ENCODE measurements at regions not wholly inside any gene's neighbourhood (a gene's known extent, or its start where the extent isn't known, plus 50 kb on each side); places are given as distances from the start of the nearest gene placed in this dataset.
A peak's percentile ranks its signal among the peaks of the same experiment; 100 is the strongest.

DNA sequence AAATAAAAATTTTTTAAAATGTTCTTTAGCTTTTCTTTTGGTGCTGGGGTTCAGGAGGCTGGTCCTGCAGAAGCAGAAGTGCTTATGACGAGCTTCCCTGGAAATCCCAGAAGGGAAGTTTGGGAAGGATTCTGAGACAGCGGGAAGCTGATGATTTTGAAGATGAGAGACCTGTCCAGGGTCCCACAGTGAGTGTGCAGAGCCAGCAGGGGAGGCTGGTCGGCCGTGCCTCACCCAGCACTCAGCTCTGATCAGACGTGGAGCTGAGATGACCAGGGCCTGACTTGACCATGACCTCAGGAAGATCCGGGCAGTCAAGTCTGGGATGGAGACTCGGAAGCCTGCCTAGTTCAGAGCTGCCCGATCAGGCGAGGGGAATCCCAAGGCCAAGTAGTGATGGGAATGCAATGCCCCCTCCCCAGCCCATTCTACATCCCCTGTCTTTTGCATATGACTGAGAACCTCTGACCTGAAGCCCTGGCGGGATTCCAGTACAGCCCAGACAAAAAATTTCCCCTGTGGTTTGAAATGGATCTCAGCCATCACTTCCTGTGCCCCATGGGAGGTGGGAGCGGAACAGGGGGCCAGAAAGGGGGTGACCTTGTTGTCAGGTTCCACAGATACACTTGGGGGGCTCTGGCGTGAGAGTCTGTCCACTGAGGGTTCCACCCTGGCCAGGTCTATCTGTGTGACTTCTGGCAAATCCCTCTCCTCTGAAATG is 96.8 kb upstream of the RUNX3 start:
- no peaks in the 10 kb centered on the region for H3K9me3 ChIP-seq (ENCODE audit: control insufficient read depth, insufficient read depth, low read length)
- no peak for DNase-seq (ENCODE audit: low read depth, low spot score)
- TF ChIP-seq CTCF (IDR thresholded peaks at IDR 0.05; ENCODE audit: low read depth, low read length), result no peak
- ChIA-PET POLR2A (no interaction called here), CTCF (interaction anchor here (1.2 to 2.6 kb wide), 2 partner anchors 10 to 94 kb away, joined by 3 to 17 read pairs; no protein-coding TSS in a partner anchor)
- peaks cover 23% of the 10 kb centered on the region for H3K27me3 ChIP-seq (ENCODE audit: control insufficient read depth, insufficient read depth, low read length)
- no peak overlapping the region for H3K4me3 ChIP-seq (ENCODE audit: low read depth, low read length)
- no peak overlapping the region for H3K27ac ChIP-seq (ENCODE audit: low read depth, low read length)

GRCh38 chr1:25026304-25026703 is 96.2 kb upstream of the RUNX3 start:
- no peaks in the 10 kb centered on the region for H3K9me3 ChIP-seq (ENCODE audit: control insufficient read depth, insufficient read depth, low read length)

GRCh38 chr1:25024615-25025350 is 94.7 kb upstream of the RUNX3 start:
- DNase-seq (ENCODE audit: low read depth, low spot score), result no peak
- POLR2A ChIA-PET, result no interaction called here
- Histone ChIP-seq H3K9me3 (ENCODE audit: control insufficient read depth, insufficient read depth, low read length) (no peaks in the 10 kb centered on the region; the same call in 1 of the 2 replicates), H3K27me3 (ENCODE audit: control insufficient read depth, insufficient read depth, low read length) (peaks cover 19% of the 10 kb centered on the region), H3K4me3 (ENCODE audit: low read depth, low read length) (no peak overlapping the region), H3K27ac (ENCODE audit: low read depth, low read length) (no peak overlapping the region)
- CTCF ChIA-PET, result no interaction called here
- TF ChIP-seq CTCF (IDR thresholded peaks at IDR 0.05; ENCODE audit: low read depth, low read length), result no peak

More at GRCh38 chr1:25026304-25026703, 96.2 kb upstream of the RUNX3 start:
- POLR2A ChIA-PET, result no interaction called here
- DNase-seq (ENCODE audit: low read depth, low spot score), result no peak
- CTCF ChIA-PET, result interaction anchor here (1.2 to 2.6 kb wide), 2 partner anchors 11 to 93 kb away, joined by 3 to 17 read pairs; no protein-coding TSS in a partner anchor
- H3K4me3 ChIP-seq (ENCODE audit: low read depth, low read length), result no peak overlapping the region
- TF ChIP-seq CTCF (IDR thresholded peaks at IDR 0.05; ENCODE audit: low read depth, low read length), result no peak
- H3K27me3 ChIP-seq (ENCODE audit: control insufficient read depth, insufficient read depth, low read length), result peaks cover 22% of the 10 kb centered on the region
- H3K27ac ChIP-seq (ENCODE audit: low read depth, low read length), result no peak overlapping the region

DNA sequence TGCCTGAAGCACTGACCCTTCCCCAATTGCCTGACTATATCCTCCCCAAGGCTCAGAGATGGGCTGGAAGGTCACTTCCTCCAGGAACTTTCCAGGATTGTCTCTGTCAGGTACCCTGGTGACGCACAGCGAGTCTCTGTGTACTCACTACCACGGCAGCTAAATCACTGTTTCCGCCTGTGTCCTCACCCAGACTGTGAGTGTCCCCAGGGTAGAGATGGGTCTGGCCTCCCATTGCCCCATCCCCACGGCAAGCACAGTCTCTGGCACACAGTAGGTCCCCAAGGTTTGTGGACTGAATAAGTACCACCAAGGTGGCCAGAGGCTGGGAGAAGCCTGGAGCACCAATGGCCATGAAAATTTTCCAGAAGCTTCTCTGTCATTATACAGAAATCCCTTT is 93.8 kb upstream of the RUNX3 start:
- Histone ChIP-seq H3K27ac (ENCODE audit: low read depth, low read length) (no peak overlapping the region), H3K9me3 (ENCODE audit: control insufficient read depth, insufficient read depth, low read length) (no peaks in the 10 kb centered on the region; the same call in 1 of the 2 replicates), H3K27me3 (ENCODE audit: control insufficient read depth, insufficient read depth, low read length) (peaks cover 15% of the 10 kb centered on the region), H3K4me3 (ENCODE audit: low read depth, low read length) (no peak overlapping the region)
- DNase-seq (ENCODE audit: low read depth, low spot score), result no peak
- no peak for TF ChIP-seq CTCF (IDR thresholded peaks at IDR 0.05; ENCODE audit: low read depth, low read length)
- POLR2A ChIA-PET, result no interaction called here
- CTCF ChIA-PET, result no interaction called here

DNA sequence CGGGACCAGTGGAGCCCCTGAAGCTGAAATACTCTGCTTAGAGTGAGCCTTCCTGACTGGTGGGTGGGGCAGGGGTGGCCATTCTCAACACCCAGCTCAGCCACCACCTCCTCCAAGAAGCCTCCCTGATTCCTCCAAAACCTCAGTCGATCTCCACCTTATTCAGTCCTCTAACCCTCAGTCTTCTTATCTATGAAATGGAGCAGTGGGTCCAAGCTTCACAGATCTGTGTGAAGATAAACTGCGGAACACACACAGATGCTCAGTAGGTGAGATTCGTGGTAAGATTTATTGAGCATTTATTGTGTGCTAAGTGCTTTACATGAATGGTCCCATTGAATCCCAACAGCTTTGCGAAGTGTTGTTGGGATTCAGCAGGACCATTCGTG is 93.1 kb upstream of the RUNX3 start:
- Histone ChIP-seq H3K27ac (ENCODE audit: low read depth, low read length) (peak overlapping the region; percentile 82), H3K9me3 (ENCODE audit: control insufficient read depth, insufficient read depth, low read length) (no peaks in the 10 kb centered on the region; the same call in 1 of the 2 replicates), H3K27me3 (ENCODE audit: control insufficient read depth, insufficient read depth, low read length) (peaks cover 9% of the 10 kb centered on the region), H3K4me3 (ENCODE audit: low read depth, low read length) (no peak overlapping the region)
- no peak for DNase-seq (ENCODE audit: low read depth, low spot score)
- CTCF ChIA-PET, result interaction anchor here (1.4 kb wide), 1 partner anchor 14 kb away, joined by 9 read pairs; no protein-coding TSS in a partner anchor
- POLR2A ChIA-PET, result interaction anchor here (1.1 kb wide), 1 partner anchor 71 kb away, joined by 3 read pairs; no protein-coding TSS in a partner anchor
- no peak for TF ChIP-seq CTCF (IDR thresholded peaks at IDR 0.05; ENCODE audit: low read depth, low read length)
